Non-pigmented ciliary epithelial cell (primary cell): ENCODE measurements at regions not wholly inside any gene's neighbourhood (a gene's known extent, or its start where the extent isn't known, plus 50 kb on each side); places are given as distances from the start of the nearest gene placed in this dataset.
A peak's percentile ranks its signal among the peaks of the same experiment; 100 is the strongest.

Experiments used
- DNase-seq: peaks from one replicate; pipeline ENCODE4 v3.0.0-alpha.2; 2010; ENCODE audit warnings: low read depth

DNA sequence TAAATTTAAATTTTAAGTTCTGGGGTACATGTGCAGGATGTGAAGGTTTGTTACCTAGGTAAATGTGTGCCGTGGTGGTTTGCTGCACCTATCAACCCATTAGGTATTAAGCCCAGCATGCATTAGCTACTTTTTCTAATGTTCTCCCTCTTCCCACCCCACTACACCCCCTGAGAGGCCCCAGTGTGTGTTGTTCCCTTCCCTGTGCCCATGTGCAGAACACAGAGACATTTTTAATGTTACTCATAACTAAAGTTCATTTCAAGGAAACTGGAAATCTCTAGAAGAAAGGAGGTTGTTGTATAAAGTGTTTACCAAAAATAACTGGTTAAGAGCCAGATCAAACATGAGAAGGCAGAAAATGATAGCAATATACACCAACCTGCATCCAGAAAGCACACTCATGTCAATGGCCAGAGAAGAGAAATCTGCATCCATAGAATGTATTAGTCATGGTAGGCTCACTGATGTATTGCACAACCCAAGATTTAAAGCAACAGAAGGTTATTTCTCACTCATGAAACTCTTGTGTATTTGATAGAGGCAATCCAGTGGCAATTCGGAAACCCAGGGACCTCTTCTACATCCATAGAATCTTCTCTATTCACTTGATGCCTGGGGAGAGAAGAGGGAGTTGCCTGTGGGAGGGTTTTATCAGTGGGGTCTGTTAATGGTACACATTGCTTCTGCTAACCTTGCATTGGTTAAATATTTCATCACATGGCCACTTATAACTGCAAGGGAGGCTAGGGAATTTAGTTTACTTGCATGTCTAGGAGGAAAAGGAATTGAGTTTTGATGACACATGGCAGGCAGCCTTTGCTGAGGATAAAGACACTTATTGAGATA is 321.9 kb upstream of the RASGRP1 start:
- DNase-seq: no peak

DNA sequence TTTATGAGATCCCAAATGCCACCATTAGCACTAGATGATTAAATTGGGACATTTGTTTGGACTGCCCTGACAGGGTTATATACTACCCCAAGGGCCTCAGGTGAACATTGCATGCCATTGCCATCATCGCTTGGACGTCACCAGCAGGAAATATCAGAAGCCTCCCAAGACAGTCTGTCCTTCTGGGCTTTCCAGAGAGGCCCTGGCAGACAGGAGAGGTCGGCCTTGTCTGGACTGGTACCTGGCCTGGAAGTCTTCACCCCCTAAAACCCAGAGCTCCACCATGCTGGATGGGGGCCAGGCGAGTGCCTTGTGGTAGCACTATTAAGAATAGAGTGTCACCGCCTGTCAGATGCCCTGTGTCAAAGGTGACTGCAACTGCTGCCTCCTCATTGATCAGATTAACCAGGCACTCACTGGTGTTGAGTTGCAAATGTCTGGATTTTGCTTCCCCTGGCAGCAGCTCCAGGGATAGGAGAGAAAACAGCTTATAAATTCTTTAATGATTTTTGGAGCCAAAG is 324.1 kb upstream of the RASGRP1 start:
- DNase-seq: no peak

DNA sequence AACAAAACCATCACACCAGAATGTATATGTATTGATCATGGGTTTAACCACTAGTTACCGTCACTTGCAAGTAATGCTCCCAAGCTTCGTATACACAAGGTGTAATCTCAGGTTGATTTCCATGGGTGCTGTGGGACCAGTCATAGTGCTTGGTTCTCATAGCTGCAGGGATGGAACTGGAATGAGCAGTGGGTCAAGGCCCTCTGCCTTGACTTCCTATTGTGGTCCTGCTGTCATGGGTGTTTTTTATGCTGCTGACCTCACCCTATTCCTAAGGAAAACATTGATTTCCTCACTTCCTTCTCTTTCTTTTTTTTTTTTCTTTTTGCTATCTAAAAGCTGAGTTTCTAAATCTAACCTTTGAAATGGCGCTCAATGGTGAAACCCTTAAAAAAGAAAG is 325.6 kb upstream of the RASGRP1 start:
- no peak for DNase-seq

DNA sequence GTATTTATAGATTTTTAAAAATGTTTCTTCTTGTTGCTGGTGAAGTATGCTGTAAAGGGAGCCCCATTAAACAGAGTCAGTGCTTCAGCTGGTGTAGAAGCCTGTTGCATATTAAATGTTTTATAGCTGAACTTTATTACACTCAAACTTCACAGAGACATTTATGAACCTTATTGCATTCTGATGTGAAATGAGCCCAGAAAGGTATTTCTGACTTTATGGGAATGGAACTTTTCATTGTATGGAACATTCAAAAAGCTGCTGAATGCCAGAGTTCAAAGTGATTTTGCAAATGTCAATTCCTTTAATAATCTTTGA is 329.3 kb upstream of the RASGRP1 start:
- no peak for DNase-seq

DNA sequence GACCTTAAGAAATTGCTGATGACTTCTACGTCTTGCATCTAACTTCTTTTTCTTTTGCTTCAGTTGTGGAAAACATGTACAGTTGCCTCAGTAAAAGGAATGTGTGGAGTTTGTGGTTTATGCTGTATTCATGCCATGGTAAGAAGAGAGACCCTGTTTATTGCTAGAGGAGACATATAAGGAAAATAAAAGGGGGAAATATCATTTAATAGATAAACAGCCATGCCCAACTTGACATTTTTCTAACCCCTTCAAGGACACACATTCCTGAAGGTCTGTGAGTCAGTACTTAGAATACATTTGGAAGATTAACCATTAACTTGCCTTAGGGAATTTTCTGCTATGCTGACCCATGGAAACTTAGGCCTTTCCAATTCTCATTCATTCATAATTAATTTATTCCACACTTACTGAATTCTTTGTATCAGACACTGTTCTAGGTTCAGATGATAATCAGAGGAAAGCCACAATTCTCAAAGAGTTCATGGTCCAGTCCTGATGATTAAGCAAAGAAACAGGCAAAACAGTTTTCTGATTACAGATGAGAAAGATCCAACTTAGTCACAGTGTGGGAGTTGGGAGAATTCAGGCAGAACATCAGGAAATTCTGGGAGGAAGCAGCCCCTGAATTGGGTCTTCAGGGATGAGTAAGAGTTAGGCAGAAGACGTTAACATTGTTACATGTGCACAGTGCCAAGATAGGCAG is 329.8 kb upstream of the RASGRP1 start:
- peak; percentile 89 for DNase-seq

DNA sequence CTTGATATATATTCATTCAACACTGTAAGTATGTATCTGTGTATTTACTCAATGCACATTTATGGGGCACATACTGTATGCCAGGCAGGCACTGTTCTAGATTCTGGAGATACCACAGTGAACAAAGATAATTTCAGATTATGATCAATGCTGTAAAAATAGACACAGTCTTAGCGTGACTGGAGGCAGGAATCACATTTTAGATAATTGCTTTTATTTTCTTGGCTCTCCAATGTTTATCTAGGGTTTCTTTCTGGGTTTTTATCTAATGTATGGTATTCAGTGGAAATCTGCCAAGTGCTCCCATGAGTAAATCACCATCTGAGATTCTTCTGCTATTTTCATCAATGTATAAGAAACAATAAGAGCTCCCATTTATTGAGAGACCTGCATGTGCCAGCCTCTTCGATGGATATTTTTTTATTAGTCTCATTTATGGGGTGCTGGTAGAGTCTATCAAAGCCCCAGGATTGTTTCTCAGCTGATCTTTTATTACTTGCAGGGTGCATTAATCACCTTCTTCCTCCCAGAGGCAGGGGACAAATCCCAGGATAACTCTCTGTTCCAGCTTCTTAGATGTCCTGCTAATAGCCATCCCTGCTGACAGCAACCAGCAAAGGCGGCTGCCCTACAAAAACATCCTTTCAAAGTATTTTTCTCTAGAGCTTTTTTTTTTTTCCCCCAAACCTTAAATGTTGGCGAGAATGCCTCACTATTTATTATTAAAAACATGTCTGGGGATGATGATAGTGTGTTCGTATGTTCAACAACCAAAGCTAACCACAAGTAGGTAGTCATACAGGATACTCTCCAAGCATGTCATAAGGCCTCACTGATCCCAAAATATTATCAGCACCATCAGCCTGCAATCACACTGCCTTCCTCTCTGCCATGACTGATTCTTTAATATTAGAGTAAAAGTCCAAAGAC is 331.0 kb upstream of the RASGRP1 start:
- DNase-seq: no peak

DNA sequence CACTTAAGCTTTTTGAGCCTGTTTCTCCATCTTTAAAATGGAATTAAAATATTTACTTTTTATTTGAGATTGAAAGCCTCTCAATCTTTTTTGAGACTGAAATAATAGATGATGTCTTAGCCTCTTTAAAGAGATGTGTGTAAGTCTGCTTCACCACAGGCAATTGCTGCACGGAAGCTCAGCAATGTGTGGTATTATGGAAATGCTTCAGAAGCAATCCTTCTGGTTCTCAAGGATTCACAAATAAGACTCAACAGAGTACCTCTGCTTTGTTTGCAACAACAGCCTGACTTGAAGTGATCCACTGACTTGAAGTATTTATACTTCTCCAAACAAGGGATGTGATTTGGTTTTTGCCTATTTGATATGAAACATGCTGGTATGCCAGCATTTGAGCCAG is 332.0 kb upstream of the RASGRP1 start:
- DNase-seq: no peak

DNA sequence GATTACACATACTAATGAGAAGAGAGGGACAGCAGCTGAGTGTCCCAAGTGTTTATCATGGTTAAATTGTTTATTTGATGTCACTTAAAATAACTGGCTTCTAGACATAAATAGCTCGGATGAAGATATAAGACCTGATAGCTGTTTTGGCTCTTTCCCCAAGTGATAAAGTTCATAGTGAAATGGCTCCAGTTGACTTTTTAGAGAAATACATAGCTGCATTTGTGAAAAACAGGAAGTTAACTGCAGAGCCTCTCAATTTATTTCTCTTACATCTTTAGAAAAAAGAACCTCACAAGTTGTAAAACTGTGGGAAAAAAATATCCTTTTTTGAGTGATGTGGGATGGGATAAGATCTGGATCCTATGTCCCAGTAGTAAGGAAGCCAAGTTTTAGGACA is 332.9 kb upstream of the RASGRP1 start:
- DNase-seq: no peak

DNA sequence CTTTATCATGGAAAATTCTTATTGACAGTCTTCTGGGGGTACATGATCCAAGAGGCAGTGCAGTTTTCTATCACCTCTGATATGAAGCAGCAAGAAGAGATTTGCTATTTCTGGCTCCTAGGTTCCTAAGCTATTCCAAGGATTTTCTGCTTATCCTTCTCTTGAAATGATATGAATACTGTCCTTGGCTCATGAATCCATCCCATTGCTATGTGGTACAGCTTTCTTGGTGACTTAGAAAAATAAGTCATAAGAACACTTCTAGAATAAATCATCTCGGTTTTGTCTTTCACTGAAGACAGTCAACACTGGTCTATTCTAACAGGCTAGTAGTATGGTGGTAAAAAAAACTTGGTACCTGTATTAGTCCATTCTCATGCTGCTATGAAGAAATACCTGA is 333.6 kb upstream of the RASGRP1 start:
- no peak for DNase-seq

DNA sequence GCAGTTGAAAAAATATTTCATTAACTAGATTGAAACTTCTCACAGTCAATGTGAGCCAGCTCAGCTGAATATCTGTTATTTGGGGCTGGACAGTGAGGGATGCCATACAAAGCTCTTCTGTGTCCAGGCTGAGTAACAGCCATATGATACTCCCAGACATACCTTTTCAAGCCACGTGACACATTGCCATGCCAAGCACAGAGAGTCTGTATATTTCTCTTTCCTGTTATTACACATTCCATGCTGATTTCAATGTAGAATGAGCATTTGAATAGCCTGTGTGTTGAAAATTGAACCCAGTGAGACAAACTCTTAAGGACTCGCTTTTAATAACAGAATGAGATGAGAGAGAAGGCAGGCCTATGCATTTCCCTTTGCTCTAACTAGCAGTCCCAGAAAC is 334.7 kb upstream of the RASGRP1 start:
- DNase-seq: no peak

DNA sequence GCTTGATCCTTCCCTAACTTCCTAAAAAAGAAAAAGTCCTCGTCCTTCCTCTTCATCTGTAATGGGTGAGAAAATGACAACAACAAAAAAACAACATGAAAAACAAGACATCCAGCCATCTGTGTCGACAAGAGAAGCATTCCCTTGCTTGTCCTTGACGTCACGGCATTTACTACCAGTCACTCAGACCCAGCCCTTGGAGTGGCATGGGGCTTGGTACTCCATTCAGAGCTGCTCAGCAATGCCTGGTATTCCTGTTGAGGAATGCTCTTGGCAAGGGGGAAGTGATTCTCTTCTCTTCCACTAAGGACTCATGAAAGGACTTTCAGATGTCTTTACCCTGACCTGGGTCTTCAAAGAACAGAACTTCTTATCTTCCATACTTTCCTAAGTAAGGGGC is 339.7 kb upstream of the RASGRP1 start:
- no peak for DNase-seq

DNA sequence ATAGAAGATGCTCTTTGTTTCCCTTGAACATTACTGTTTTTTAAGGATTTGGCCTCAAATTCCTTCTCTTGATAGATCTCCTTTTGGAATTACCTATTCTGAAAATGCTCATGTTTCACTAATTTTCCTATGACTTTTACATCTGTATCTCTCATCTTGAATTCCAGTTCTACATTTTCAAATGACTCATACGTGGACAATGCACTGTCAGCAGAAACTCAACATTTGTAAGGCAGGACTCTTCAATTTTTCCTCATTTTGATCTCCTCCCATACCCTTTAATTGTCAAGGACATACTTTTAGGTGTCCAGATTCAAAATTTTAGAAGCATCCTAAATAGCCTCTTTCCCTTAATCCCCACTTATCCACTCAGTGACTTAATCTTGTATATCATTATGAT is 341.0 kb upstream of the RASGRP1 start:
- DNase-seq: no peak

DNA sequence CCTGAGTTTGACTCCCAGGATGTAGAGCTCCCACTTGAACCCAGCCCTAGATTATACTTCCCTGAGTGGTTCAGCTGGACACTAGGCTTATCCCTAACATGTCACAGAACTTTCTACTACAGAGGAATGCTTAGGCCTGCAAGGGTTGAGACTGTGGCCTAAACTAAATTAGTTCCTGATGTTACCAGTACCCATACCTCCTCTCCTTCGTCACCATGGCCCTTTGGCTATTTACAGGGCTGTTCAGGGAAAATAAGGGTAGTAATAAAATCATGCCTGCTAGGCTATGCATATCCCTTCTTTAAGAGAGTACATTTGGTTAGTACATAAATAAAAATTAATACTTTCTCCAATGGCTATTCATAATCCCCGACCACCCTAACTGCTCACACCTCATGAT is 356.4 kb upstream of the RASGRP1 start:
- no peak for DNase-seq

DNA sequence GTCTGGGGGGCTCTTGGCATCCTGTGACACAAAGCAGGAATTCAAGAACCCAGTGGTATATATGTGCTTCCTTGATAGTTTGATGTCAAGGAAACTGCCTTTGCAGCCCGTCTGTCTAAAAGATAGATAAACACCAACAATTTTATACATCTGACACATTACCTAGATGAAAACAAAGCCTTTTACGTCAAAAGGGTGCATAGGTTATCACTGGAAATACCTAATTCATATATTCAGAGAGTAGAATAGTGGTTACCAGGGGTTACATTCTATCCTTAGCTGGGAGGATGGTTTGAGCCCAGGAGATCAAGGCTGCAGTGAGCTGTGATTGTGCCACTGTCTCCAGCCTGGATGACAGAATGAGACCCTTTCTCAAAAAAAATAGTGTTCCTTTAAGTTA is 356.9 kb upstream of the RASGRP1 start:
- no peak for DNase-seq

DNA sequence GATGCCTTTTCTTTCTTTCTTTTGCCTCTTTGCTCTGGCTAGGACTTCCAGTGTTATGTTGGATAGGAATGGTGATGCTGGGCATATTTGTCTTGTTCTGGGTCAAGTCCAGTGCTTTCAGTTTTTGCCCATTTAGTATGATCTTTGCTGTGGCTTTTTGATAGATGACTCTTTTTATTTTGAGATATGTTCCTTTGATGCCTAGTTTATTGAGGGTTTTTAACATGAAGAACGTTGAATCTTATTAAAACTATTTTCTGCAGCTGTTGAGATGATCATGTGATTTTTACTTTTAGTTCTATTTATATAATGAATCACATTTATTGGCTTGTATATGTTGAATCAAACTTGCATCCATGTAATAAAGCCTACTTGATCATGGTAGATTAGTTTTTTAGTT is 363.8 kb upstream of the RASGRP1 start:
- no peak for DNase-seq

DNA sequence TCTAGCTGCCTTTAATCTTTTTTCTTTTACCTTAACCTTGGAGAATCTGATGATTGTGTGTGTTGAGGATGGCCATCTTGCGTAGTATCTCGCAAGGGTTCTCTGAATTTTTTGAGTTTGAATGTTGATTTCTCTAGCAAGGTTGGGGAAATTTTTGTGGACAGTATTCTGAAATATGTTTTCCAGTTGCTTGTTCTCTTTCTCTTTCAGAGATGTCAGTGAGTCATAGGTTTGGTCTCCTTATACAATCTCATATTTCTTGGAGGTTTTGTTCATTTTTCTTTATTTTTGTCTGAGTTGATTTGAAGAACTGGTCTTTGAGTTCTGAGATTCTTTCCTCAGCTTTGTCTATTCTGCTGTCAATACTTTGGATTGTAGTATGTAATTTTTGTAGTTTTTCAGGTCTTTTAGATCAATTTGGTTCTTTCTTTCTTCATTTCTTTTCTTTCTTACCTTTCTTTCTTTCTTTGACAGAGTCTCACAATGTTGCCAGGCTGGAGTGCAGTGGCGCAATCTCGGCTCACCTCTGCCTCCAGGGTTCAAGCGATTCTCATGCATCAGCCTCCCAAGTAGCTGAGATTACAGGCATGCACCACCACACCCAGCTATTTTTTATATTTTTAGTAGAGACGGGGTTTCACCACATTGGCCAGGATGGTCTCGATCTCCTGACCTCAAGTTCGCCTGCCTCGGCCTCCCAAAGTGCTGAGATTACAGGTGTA is 366.4 kb upstream of the RASGRP1 start:
- no peak for DNase-seq

DNA sequence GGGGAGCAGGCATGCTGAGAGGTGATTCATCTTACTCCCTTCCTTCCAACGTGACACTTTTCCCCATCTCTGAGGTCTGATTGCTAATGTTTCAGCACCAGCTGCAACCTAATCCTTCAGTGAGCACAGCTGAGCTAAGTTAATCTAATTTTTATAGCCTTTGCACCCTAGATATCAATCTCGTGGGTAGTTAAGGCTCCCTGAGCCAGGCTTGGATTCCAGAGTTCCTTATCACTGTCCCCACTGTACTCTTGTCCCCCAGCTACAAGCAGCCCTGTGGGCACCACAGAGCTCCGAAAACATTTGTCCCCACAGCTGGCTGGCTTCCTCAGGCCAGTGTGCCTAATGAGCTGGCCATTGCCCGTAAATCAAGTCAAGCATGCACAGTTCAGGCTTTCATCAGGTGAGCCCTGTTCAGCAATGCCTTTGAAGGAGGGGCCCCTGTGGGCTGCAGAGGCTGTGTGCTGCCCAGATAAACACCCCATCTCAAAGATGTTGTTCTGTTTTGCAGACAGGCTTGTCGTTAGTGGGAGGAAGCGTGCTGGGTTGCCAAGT is 376.9 kb upstream of the RASGRP1 start:
- no peak for DNase-seq

DNA sequence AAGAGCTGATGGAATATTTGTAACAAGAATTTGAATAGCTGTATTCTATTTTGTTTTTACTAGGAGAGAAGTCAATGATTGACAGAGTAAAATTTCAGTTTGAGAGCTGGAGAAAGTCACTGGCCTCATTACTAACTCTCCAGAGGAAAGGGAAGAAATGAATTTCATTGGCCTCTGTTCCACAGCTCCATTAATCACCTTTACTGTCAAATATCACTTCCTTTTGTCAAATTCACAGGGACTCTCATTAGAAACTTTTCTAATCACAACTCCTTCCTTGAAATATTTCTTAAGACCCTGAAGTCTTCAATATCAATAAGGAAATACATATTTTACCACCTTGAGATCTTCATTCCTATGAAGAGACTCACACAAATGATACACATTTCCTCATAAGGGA is 379.9 kb upstream of the RASGRP1 start:
- no peak for DNase-seq

DNA sequence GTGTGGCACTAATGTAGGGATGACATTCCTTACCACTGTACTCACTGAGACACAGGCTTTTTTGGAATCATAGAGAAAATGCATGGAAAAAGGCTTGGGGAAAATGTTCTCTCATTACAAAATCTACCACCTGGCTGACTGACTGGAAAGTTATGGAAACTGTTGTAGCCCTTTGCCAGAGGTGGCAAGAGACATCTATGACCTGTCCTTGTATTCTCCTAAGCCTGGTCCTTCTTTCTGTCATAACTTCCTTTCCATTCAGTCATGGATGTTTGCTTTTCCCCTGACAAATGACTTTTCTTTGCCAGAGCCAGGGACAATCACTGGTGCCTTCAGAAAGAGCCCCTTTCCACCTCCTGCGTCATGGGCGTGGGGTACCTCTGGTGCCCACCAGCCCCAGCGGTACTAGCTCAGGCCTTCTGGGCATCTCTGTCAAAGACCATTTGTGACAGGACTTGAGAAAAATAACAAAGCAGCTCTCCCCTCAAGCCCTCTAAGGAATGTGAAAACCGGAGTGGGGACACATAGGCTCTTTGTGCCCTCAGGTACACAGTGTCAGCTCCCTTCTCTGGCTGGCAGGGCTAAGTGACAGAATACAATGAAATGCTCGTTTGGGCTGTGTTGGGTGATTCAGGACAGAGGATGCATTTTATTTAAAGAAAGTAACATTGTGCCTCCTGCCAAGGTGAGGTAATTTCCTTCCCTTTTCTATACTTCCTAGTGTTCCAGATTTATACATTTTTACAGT is 381.1 kb upstream of the RASGRP1 start:
- DNase-seq: no peak

DNA sequence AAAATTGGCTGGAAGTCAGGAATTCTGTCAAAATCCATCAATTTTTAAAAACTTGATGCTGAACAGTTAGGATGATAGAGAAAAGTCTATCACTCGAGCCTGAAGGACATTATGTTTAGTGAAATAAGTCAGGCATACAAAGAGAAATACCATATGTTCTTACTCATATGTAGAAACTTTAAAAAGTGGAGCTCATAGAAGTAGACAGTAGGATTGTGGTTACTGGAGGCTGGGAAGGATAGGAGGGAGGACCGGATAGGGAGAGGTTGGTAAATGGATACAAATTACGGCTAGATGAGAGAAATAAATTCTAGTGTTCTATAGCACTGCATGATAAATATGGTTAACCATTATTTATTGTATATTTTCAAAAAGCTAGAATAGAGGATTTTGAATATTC is 389.5 kb upstream of the RASGRP1 start:
- DNase-seq: no peak

DNA sequence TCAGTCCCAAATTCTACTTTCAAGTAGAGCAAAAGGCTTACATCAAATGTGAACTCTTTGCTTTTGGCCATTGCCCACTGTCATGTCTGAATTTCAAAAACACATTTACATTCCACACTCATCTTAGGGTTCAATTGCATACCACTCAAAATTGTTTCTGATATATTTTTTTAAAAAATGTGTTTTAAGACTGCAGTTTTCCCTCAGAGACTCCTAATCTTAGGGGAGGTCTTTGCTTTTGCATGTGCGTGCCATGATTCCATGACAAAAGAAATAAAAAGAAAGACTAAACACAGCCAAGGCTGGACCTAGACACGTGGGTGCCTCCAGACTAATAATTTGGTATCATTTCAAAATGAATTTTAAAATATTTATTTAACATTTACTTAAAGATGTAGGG is 396.8 kb upstream of the RASGRP1 start:
- DNase-seq: no peak
